MM.1S (cell line): ENCODE measurements at regions not wholly inside any gene's neighbourhood (a gene's known extent, or its start where the extent isn't known, plus 50 kb on each side); places are given as distances from the start of the nearest gene placed in this dataset.

Experiments used
- DNase-seq: peaks from one replicate; pipeline ENCODE4 v3.0.0-alpha.2; 2015
- H2AFZ ChIP-seq: fragments of 300-600 bp; sonication (generic); 2 replicates; pipeline ENCODE4 v1.6.0; 2016; ENCODE audit warnings: antibody characterized with exemption, low read length
- H3F3A ChIP-seq: fragments of 300-600 bp; sonication (generic); 2 replicates; pipeline ENCODE4 v1.6.1; 2016; ENCODE audit warnings: mild to moderate bottlenecking, antibody characterized with exemption, low read length, moderate library complexity, mixed read lengths; ENCODE audit not compliant: insufficient read depth
- H3K27ac ChIP-seq: fragments of 300-600 bp; sonication (generic); 2 replicates; pipeline ENCODE4 v1.5.1; 2016; ENCODE audit warnings: mild to moderate bottlenecking, low read length
- H3K27me3 ChIP-seq: fragments of 300-600 bp; sonication (generic); replicated peaks from 2 replicates; pipeline ENCODE4 v1.6.0; 2016; ENCODE audit warnings: low read length; ENCODE audit not compliant: insufficient read depth
- H3K36me3 ChIP-seq: fragments of 300-600 bp; sonication (generic); replicated peaks from 2 replicates; pipeline ENCODE4 v1.6.1; 2016; ENCODE audit warnings: mild to moderate bottlenecking, low read length, mixed read lengths; ENCODE audit not compliant: insufficient read depth
- H3K4me1 ChIP-seq: fragments of 300-600 bp; sonication (generic); 2 replicates; pipeline ENCODE4 v1.6.1; 2016; ENCODE audit warnings: low read length, mixed read lengths
- H3K4me2 ChIP-seq: fragments of 300-600 bp; sonication (generic); 2 replicates; pipeline ENCODE4 v1.6.0; 2016; ENCODE audit warnings: low read depth, low read length
- H3K4me3 ChIP-seq: fragments of 300-600 bp; sonication (generic); 2 replicates; pipeline ENCODE4 v1.5.1; 2016; ENCODE audit warnings: low read length, mixed read lengths
- H3K79me2 ChIP-seq: fragments of 300-600 bp; sonication (generic); 2 replicates; pipeline ENCODE4 v1.6.1; 2016; ENCODE audit warnings: mixed run types, low read length, mixed read lengths
- H3K9ac ChIP-seq: fragments of 300-600 bp; sonication (generic); 2 replicates; pipeline ENCODE4 v1.6.1; 2016; ENCODE audit warnings: low read length, mixed read lengths
- H3K9me2 ChIP-seq: fragments of 300-600 bp; sonication (generic); replicated peaks from 2 replicates; pipeline ENCODE4 v1.6.1; 2016; ENCODE audit warnings: mild to moderate bottlenecking, low read length, mixed read lengths; ENCODE audit not compliant: insufficient read depth
- H3K9me3 ChIP-seq: fragments of 300-600 bp; sonication (generic); replicated peaks from 2 replicates; pipeline ENCODE4 v1.6.1; 2016; ENCODE audit warnings: mild to moderate bottlenecking, low read length, mixed read lengths; ENCODE audit not compliant: insufficient read depth
- H4K20me1 ChIP-seq: fragments of 300-600 bp; sonication (generic); 2 replicates; pipeline ENCODE4 v1.6.1; 2016; ENCODE audit warnings: mild to moderate bottlenecking, low read length, moderate library complexity, mixed read lengths; ENCODE audit not compliant: insufficient read depth
- CTCF ChIP-seq: fragments of 300-600 bp; sonication (generic); IDR thresholded peaks from 2 replicates; pipeline ENCODE4 v1.5.1; 2016; ENCODE audit warnings: antibody characterized with exemption, low read length, mixed read lengths
- EZH2 ChIP-seq: fragments of 300-600 bp; sonication (generic); optimal IDR thresholded peaks from 2 replicates; pipeline ENCODE3; 2017; ENCODE audit warnings: low read depth, mild to moderate bottlenecking, antibody characterized with exemption, low read length, mixed read lengths
- EZH2phosphoT487 ChIP-seq: fragments of 300-600 bp; sonication (generic); IDR thresholded peaks from 2 replicates; pipeline ENCODE4 v1.6.1; 2018; ENCODE audit warnings: antibody characterized with exemption, low read length

GRCh38 chr16:65316808-65317207, 194.9 kb upstream of the CDH11 start:
- H3K27me3 ChIP-seq: no peaks in the 10 kb centered on the region
- no peak for DNase-seq
- no peak overlapping the region for H3K9ac ChIP-seq
- no peak overlapping the region for H3K4me2 ChIP-seq
- no peaks in the 10 kb centered on the region for H3K79me2 ChIP-seq
- H3K36me3 ChIP-seq: no peaks in the 10 kb centered on the region
- H4K20me1 ChIP-seq: no peaks in the 10 kb centered on the region
- no peaks in the 10 kb centered on the region for H3F3A ChIP-seq
- TF ChIP-seq EZH2phosphoT487: no peak
- TF ChIP-seq EZH2: no peak
- TF ChIP-seq CTCF: no peak
- H3K9me2 ChIP-seq: no peaks in the 10 kb centered on the region
- no peak overlapping the region for H3K27ac ChIP-seq
- H3K4me3 ChIP-seq: no peak overlapping the region
- H2AFZ ChIP-seq: no peak overlapping the region
- no peaks in the 10 kb centered on the region for H3K9me3 ChIP-seq
- no peaks in the 10 kb centered on the region for H3K4me1 ChIP-seq

GRCh38 chr16:65315081-65315780, 193.4 kb upstream of the CDH11 start:
- H3K4me2 ChIP-seq: no peak overlapping the region
- no peak for DNase-seq
- no peaks in the 10 kb centered on the region for H4K20me1 ChIP-seq
- H3K79me2 ChIP-seq: no peaks in the 10 kb centered on the region
- no peaks in the 10 kb centered on the region for H3K9me3 ChIP-seq
- TF ChIP-seq EZH2: no peak
- TF ChIP-seq EZH2phosphoT487: no peak
- TF ChIP-seq CTCF: no peak
- H3K9me2 ChIP-seq: no peaks in the 10 kb centered on the region
- no peaks in the 10 kb centered on the region for H3K4me1 ChIP-seq
- H3K4me3 ChIP-seq: no peak overlapping the region
- no peaks in the 10 kb centered on the region for H3F3A ChIP-seq
- H3K36me3 ChIP-seq: no peaks in the 10 kb centered on the region
- H3K27ac ChIP-seq: no peak overlapping the region
- no peak overlapping the region for H2AFZ ChIP-seq
- no peaks in the 10 kb centered on the region for H3K27me3 ChIP-seq
- H3K9ac ChIP-seq: no peak overlapping the region

- no peak overlapping the region for H3K4me3 ChIP-seq
- no peaks in the 10 kb centered on the region for H3K9me2 ChIP-seq
- H3K9ac ChIP-seq: no peak overlapping the region
- H3K27ac ChIP-seq: no peak overlapping the region
- H2AFZ ChIP-seq: no peak overlapping the region
- H3K4me1 ChIP-seq: no peaks in the 10 kb centered on the region
- no peak overlapping the region for H3K4me2 ChIP-seq
- H3K36me3 ChIP-seq: no peaks in the 10 kb centered on the region
- no peaks in the 10 kb centered on the region for H3K79me2 ChIP-seq
- no peaks in the 10 kb centered on the region for H3F3A ChIP-seq
- H4K20me1 ChIP-seq: no peaks in the 10 kb centered on the region
- H3K9me3 ChIP-seq: no peaks in the 10 kb centered on the region
- TF ChIP-seq CTCF (no peak), EZH2phosphoT487 (no peak), EZH2 (no peak)
- DNase-seq: no peak
- H3K27me3 ChIP-seq: no peaks in the 10 kb centered on the region
Observed at GRCh38 chr16:65314627-65315008, 192.8 kb upstream of the CDH11 start.
